ENCODE measurements at regions not wholly inside any gene's neighbourhood (a gene's known extent, or its start where the extent isn't known, plus 50 kb on each side); places are given as distances from the start of the nearest gene placed in this dataset.

DNA sequence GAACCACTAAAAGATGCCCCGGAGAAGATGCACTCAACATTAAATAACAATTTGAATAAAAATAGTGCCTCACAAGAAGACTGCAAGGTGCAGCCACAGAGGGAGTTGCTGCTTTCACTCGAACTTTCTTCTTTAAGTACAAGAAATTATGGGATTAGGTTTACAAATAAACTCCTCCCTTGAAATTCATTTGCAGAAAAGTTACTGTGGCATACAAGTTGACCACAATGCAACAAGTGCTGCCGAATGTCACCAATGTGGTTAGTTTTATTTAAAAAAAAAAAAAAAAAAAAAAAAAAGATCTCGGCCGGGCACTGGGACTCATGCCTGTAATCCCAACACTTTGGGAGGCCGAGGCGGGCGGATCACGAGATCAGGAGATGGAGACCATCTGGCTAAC is 76.8 kb upstream of the RAB4A start:
- DNase-seq, result no peak

DNA sequence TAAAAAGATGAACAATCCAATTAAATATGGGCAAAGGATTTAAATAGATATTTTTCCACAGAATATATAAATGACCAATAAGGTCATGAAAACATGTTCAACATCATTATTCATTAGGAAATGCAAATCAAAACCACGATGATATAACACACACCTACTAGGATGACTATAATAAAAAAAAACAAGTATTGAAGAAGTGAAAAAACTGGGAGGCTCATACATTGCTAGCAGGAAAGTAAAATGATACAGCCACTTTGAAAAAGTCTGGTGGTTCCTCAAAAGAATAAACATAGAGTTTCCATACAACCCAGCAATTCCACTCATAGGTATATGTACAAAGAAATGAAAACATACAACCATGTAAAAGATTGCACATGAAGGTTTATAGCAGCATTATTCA is 75.7 kb upstream of the RAB4A start:
- DNase-seq, result no peak

DNA sequence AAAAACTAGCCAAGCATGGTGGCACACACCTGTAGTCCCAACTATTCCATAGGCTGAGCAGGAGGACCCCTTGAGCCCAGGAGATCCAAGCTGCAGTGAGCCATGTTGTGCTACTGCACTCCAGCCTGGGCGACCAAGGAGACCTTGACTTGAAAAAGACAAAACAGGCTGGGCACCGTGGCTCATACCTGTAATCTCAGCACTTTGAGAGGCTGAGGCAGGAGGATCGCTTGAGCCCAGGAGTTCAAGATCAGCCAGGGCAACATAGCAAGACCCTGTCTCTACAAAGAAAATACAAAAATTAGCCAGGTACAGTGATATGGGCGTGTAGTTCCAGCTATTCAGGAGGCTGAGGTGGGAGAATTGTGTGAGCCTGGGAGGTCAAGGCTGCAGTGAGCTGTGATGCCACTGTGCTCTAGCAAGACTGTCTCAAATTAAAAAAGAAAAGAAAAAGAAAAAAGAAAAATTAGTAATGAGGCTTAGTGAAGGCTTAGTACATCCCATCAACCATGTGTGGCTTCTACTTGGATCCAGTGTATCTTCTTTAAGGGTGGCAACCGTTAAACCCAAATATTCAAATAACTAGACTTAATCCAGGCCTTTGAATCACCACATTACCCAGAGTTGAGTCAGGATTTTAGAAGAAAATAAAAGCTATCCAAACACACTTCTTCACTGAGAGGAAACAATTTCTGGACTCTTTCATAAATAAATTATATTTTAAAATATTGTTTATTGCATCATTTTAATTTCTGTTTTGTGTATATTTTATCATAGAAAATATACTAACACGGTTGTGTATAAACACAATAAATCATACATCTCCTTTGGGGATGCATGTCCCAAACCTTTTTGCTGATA is 74.3 kb upstream of the RAB4A start:
- DNase-seq, result no peak

- DNase-seq, result no peak
Measured at GRCh38 chr1:229197265-229197585, 73.7 kb upstream of the RAB4A start.

DNA sequence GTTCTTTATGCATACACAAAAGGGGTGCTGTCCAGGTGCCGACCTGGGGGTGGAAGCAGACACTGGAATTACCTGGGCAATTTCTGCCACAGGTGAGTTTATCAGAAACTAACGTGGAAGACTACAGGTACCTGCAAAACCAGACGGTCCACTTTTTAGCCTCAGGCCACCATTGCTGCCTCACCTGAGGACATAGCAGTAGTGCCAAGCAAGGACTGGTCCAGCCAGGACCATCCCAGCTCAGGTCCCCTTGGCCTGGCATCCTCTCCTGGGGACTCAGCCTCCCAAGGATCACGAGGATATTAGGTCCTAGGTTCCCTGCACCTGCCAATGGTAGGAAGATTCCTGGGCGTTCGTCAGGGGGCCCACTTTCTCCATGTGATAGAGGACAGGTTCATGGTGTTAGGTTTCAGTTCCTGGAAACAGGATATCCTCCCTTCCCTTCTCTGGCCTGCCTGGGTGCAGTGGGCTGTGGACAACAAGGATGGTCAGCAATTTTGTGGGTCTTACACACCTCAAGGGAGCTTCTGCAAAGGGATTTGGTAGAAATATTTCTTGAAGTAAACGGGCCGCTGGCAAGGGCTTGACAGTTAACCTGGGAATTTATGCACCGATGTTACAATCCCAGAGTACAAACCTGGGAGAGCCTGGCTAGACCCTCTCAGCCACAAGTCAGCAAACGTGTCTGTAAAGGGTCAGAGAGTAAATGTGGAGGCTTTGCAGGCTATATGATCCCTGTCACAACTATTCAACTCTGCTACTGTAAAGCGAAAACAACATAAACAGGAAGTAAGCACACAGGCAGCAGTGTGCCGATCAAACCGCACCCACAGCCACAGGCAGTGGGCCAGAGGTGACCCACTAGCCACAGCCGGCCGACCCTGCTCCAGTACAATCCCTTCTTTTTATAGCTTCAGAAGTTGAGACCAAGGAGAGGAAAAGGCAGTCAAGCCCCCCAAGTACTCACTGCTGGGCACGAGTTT is 71.4 kb upstream of the RAB4A start:
- DNase-seq, result no peak

- no peak for DNase-seq
Measured at GRCh38 chr1:229203030-229203751, 67.7 kb upstream of the RAB4A start.

- DNase-seq, result no peak
Measured at GRCh38 chr1:229203991-229204632, 66.8 kb upstream of the RAB4A start.

DNA sequence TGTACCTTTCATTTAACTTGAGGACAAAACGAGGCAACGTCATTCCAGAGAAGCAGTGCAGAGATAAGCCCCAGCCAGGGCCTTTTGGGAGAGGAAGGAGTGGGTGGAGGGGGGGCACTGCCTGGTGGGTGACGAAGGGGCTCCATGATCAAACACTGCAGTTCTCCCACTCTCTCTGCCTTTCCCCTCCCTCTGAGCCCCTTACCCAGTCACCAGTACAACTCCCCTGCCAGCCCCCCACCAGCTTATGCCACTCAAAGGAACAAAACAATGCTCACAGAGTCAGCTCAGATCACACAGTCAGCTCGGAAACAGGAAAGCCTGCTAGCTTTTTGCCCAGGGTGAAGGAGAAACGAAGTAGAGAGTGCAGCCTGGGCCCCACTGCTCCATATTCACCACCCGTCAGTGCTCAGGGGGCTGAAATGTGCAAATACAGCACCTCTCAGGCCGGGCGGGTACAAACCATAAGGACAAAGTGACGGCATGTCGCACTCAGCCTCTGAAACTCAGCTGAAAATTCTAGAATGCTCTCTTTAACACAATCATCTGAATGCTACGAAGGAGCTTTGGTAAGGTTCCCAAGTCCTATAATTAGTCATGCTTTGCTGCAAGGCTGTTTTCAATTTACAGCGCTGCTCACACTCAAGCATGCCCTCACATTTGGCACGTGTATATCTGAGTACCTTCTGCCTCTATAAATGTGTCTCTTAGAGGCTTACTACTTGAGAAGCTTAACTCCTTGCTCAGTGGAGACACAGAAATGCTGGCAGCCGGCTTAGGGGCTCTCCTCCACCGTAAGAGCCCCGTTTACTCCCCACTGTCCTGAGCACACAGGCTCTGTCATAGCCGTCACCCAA is 65.8 kb upstream of the RAB4A start:
- no peak for DNase-seq

DNA sequence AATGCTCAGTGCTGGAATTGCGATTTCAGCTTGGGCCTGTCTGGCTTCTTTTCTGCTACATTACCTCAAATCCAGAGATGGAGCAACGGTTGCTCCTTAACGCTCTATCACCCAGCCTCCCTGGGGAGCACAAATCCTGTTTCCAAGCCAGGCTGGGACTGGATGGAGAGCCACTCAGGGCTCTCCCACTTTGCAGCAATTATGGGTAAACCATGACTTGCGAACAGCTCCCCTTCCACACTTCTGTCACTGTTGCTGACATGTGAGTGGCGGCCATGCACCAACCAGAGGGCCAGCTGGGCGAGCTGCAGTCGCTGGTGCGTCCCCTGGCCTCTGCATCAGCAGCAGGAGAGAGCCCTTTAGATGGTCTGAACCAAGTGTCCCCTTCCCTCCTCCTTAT is 65.1 kb upstream of the RAB4A start:
- no peak for DNase-seq

DNA sequence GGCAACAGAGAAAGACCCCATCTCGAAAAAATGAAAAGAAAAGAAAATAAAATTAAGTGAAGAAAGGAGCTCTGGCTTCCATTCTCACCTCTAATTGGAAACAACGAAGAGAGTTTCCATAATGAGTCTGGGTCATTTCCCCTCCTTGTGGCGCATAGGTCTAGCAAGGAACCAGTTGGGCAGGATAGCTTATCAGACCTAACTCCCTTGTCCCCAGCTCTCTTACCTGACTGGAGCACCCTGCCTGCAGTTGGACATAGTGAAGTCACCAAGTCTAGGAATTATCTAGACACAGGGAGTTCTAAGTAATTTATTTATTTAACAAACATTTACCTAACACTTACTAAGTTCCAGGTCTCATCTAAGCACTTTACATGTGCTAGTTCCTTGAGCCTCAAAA is 63.0 kb upstream of the RAB4A start:
- no peak for DNase-seq

DNA sequence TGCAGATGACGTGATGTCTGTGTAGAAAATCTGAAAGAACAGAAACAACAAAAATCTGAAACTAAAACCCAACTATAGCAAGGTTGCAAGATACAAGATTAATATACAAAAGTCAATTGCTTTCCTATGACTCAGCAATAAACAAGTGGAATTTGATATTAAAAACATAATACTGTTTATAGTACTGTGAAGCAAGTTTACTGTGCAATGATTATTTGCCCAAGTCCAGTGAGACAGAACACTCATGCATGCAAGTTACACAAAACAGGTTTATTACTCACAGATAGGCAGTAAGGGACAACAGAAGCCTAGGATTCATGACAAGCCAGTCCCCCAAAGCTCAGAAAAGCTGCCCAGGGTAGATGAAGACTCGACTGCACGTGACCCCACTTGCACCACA is 62.4 kb upstream of the RAB4A start:
- DNase-seq, result no peak

DNA sequence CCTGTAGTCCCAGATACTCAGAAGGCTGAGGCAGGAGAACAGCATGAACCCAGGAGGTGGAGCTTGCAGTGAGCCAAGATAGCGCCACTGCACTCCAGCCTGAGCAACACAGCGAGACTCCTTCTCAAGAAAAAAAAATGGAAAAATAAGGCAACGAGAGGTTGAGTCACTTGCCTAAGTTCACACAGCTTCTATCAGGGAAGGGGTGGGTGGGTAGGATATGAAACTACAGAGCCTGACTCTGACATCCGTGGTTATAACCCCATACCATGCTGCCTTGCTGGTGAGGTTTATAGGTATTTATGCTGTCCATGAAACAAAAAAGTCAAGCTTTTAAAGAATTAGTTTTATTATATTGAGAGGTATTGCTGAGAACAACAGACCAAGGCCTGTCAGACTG is 61.5 kb upstream of the RAB4A start:
- DNase-seq, result no peak

DNA sequence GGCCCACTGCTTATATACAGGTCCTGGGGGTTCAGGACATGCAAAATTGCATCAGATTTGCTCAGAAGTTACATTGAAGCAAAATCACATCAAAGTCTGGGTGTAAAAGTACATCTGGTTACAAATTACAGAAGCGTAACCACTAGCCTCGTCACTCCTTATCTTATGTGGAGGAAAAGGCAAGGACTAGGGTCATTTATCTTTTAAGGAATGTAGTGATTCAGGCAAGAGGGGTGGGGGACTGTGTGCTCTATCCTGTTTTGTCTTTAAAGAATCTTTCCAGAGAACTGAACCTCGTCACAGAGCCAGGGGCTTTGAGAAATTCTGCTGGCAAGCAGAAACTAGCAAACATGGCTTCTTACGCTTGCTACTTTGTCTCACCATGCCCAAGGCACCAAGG is 61.1 kb upstream of the RAB4A start:
- no peak for DNase-seq

DNA sequence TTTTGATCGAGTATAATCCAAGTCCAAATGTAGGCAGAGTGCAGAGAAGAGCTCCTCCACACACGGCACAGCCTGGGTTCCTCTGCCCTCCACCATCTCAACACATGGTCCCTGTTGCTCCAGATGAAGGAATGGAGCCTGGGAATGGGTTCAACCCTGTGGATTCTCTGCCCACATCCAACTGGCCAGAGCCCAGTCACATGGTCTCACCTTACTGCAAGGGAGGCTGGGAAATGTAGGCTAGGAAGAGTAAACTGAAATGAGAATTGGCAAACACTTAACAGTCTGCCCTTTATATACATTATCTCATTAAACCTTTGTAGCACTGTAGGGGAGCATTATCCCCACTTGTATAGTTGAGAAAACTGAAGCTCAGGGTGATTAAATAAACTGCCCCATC is 60.1 kb upstream of the RAB4A start:
- DNase-seq, result no peak

DNA sequence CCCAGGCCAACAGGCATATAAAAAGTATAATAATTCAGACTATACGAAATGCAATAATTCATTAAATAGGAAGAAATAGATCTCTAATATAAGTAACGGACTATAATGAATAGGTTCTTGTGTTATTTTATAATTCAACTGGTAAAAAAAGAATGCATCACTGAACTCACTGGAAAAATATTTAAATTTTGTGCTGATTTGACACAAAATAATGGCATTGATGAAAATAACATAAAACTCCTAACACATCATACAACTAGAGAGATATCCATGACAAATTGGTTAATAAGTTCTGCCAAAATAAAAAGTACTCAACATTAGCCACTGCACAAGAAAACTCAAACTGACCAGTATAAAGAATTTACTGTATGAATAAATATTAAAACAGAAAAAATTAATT is 57.1 kb upstream of the RAB4A start:
- DNase-seq, result no peak

DNA sequence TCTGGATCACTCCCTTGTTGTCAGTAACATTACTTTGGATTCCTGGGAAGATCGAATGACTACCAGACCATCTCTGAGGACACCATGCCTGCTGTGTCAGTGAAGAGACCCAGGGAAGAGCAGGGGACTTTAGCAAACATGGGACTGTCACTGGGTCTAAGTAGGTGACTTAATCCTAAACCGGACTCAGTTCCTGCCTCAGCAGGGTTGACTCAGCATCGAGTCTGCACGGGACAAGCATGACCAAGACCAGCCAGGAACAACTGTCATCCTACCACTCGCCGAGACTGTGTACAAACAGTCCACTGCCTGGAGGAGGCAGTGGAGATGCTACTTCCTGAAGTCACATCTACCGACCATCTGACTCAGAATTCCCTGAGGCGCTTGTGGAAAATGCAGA is 53.2 kb upstream of the RAB4A start:
- no peak for DNase-seq

GRCh38 chr1:229218612-229219025 is 52.3 kb upstream of the RAB4A start:
- DNase-seq, result no peak

- no peak for DNase-seq
Measured at GRCh38 chr1:229220163-229220846, 50.6 kb upstream of the RAB4A start.

DNA sequence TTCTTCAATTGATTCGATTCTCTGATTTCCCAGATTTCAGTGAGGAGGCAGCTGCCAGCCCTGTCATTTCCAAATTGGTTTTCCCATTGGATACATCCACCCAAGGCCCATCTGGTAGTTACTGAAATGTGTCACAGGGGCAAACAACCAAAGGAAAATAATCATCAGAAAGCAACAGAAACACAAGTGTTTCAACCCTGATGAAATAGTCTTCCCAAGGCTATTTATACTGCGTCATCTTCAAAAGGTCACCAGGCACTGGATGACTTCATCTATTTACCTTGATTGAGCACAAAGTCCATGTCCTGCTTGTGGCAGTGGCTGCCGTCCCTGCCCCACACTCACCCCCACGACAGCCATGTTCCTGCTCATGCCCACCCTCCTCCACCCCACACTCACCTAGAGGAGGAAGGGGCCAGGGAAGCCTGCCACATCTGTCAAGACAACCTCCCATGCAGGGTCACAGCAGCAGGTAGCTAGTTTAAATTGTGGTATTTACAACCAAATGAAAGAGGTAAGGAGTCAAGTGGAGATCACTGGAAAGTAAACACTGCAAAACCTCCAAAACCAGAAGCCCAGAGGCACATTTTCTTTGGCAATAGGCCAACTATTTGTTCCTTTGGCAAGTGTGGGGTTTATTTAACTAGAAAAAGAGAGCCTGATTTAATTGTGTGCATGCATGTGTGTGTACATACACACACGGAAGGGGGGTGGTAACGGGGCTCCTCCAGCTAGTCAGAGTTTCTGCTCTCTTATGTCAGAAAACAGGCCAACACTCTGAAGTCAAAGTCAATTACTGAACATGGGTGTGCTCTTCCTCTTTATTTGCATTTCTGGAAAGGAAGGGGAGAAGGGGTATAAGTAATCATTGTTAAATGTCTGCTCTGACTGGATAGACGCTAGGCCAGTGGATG is 49.5 kb upstream of the RAB4A start:
- no peak for DNase-seq
